HG03571 (cell line): ENCODE measurements at regions not wholly inside any gene's neighbourhood (a gene's known extent, or its start where the extent isn't known, plus 50 kb on each side); places are given as distances from the start of the nearest gene placed in this dataset.

ENCODE experiments used
- ATAC-seq: cut with Tn5 transposase; IDR thresholded peaks from one replicate; pipeline ENCODE4 v1.9.1; 2021; ENCODE audit not compliant: unreplicated experiment

- ATAC-seq: no peak
These were observed 1284.1 kb upstream of the AUTS2 start for GRCh38 chr7:68314208-68314607.

- no peak for ATAC-seq
These were observed 1280.8 kb upstream of the AUTS2 start for GRCh38 chr7:68317476-68317875.

GRCh38 chr7:68319061-68319460 lies 1279.2 kb upstream of the AUTS2 start:
- ATAC-seq: no peak

- no peak for ATAC-seq
These were observed 1277.1 kb upstream of the AUTS2 start for GRCh38 chr7:68321076-68321639.

- ATAC-seq: no peak
These were observed 1276.3 kb upstream of the AUTS2 start for GRCh38 chr7:68321776-68322496.

- ATAC-seq: no peak
These were observed 1273.7 kb upstream of the AUTS2 start for GRCh38 chr7:68324621-68325020.

- no peak for ATAC-seq
These were observed 1264.1 kb upstream of the AUTS2 start for GRCh38 chr7:68334216-68334615.

GRCh38 chr7:68334636-68335272 lies 1263.5 kb upstream of the AUTS2 start:
- no peak for ATAC-seq

- ATAC-seq: no peak
These were observed 1261.7 kb upstream of the AUTS2 start for GRCh38 chr7:68336594-68336993.

- no peak for ATAC-seq
These were observed 1249.9 kb upstream of the AUTS2 start for GRCh38 chr7:68348401-68348800.

- no peak for ATAC-seq
These were observed 1235.3 kb upstream of the AUTS2 start for GRCh38 chr7:68362745-68363518.

GRCh38 chr7:68364886-68365625 lies 1233.2 kb upstream of the AUTS2 start:
- no peak for ATAC-seq

GRCh38 chr7:68371985-68372384 lies 1226.3 kb upstream of the AUTS2 start:
- ATAC-seq: no peak

GRCh38 chr7:68376131-68376661 lies 1222.1 kb upstream of the AUTS2 start:
- ATAC-seq: no peak

- ATAC-seq: no peak
These were observed 1216.5 kb upstream of the AUTS2 start for GRCh38 chr7:68381731-68382130.

GRCh38 chr7:68384581-68384980 lies 1213.7 kb upstream of the AUTS2 start:
- ATAC-seq: no peak

GRCh38 chr7:68393051-68393450 lies 1205.2 kb upstream of the AUTS2 start:
- no peak for ATAC-seq

- ATAC-seq: no peak
These were observed 1204.1 kb upstream of the AUTS2 start for GRCh38 chr7:68394131-68394530.

- no peak for ATAC-seq
These were observed 1198.2 kb upstream of the AUTS2 start for GRCh38 chr7:68399991-68400590.

- no peak for ATAC-seq
These were observed 1197.5 kb upstream of the AUTS2 start for GRCh38 chr7:68400783-68401182.
